ENCODE measurements at regions not wholly inside any gene's neighbourhood (a gene's known extent, or its start where the extent isn't known, plus 50 kb on each side); places are given as distances from the start of the nearest gene placed in this dataset.

DNA sequence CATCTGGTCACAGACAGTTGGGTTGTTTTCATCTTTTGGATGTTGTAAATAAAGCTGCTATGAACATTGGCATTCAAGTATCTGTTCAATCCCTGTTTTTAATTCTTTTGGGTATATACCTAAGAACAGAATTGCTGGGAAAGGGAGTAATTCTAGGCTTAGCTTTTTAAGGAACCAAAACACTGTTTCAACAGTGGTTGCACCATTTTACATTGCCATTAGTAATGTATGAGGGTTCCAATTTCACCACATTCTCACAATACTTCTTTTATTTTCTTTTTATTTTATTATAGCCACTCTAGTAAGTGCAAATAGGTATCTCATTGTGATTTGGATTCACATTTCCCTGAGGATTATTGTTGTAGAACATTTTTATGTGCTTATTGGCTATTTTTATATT lies 108.9 kb upstream of the GLS start:
- no peak for TF ChIP-seq POLR2A (IDR thresholded peaks at IDR 0.05)
- TF ChIP-seq, protein P1, sequence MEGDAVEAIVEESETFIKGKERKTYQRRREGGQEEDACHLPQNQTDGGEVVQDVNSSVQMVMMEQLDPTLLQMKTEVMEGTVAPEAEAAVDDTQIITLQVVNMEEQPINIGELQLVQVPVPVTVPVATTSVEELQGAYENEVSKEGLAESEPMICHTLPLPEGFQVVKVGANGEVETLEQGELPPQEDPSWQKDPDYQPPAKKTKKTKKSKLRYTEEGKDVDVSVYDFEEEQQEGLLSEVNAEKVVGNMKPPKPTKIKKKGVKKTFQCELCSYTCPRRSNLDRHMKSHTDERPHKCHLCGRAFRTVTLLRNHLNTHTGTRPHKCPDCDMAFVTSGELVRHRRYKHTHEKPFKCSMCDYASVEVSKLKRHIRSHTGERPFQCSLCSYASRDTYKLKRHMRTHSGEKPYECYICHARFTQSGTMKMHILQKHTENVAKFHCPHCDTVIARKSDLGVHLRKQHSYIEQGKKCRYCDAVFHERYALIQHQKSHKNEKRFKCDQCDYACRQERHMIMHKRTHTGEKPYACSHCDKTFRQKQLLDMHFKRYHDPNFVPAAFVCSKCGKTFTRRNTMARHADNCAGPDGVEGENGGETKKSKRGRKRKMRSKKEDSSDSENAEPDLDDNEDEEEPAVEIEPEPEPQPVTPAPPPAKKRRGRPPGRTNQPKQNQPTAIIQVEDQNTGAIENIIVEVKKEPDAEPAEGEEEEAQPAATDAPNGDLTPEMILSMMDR (IDR thresholded peaks at IDR 0.05): no peak

All from Peyer's patch (tissue), 4 donors.